ENCODE measurements at regions not wholly inside any gene's neighbourhood (a gene's known extent, or its start where the extent isn't known, plus 50 kb on each side); places are given as distances from the start of the nearest gene placed in this dataset.
"Not testable (repeated sequence)": the region's sequence is repeated elsewhere in the genome, so short reads cannot be mapped to it uniquely, and the experiment has no call there.

DNA sequence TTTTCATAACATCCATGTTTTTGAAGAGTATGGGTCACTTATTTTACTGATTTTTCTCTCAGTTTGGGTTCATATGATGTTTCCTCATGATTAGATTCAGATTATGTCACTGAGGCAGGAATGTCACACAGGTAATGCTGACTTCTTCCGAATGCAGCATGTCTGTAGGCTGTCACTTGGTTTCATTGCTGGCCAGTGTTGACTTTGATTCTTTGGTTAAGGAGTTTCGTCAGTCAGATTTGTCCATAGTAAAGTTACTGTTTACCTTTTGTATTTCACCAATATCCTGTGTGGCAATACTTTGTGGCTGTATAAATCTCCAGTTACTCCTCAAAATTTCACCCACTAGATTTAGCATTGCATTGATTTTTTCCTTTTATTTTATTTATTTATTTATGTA, 105.6 kb downstream of the MRPL57 start:
- no peak for DNase-seq
- H3K27ac ChIP-seq = no peak overlapping the region
- TF ChIP-seq, protein P1, sequence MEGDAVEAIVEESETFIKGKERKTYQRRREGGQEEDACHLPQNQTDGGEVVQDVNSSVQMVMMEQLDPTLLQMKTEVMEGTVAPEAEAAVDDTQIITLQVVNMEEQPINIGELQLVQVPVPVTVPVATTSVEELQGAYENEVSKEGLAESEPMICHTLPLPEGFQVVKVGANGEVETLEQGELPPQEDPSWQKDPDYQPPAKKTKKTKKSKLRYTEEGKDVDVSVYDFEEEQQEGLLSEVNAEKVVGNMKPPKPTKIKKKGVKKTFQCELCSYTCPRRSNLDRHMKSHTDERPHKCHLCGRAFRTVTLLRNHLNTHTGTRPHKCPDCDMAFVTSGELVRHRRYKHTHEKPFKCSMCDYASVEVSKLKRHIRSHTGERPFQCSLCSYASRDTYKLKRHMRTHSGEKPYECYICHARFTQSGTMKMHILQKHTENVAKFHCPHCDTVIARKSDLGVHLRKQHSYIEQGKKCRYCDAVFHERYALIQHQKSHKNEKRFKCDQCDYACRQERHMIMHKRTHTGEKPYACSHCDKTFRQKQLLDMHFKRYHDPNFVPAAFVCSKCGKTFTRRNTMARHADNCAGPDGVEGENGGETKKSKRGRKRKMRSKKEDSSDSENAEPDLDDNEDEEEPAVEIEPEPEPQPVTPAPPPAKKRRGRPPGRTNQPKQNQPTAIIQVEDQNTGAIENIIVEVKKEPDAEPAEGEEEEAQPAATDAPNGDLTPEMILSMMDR (IDR thresholded peaks at IDR 0.05; ENCODE audit: low read depth, low read length) = no peak
- no peaks in the 10 kb centered on the region for H3K9me3 ChIP-seq (ENCODE audit: severe bottlenecking)
- H3K4me3 ChIP-seq (ENCODE audit: low read depth, low read length) = no peak overlapping the region
- no peaks in the 10 kb centered on the region for H3K36me3 ChIP-seq
- H3K27me3 ChIP-seq (ENCODE audit: insufficient read depth, low read depth, severe bottlenecking) = no peaks in the 10 kb centered on the region

DNA sequence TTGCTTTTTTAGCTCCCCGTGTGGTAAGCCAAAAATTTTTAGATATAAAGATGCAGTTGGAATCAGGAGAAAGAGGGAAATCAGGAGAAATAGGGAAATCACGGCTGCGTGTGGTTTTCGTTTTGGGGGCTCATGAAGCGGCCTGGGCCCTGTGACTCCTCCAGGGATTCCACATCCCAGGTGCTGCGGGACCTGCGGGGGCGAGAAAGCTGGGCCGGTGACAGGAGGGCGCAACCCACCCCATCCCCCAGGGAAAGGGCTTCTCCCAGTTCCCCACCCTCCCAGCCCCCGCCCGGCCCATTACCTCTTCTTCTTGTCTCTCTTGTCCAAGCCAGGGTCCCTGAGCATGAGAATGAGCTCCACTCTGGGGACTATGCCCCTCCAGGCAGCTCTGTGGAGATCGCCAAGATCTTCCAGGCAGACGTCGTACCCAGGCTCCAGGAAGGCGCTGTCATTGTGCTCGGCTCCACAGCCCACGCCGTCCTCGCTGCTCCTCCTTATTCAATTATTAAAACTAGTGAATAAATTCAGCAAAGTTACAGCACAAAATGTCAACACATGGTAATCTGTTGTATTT, 111.0 kb downstream of the MRPL57 start:
- Histone ChIP-seq H3K27me3 (ENCODE audit: insufficient read depth, low read depth, severe bottlenecking) (peaks cover 2% of the 10 kb centered on the region), H3K36me3 (no peaks in the 10 kb centered on the region), H3K27ac (no peak overlapping the region), H3K4me3 (ENCODE audit: low read depth, low read length) (no peak overlapping the region), H3K9me3 (ENCODE audit: severe bottlenecking) (no peaks in the 10 kb centered on the region)
- no peak for DNase-seq
- TF ChIP-seq, protein P1 (IDR thresholded peaks at IDR 0.05; ENCODE audit: low read depth, low read length) = no peak

DNA sequence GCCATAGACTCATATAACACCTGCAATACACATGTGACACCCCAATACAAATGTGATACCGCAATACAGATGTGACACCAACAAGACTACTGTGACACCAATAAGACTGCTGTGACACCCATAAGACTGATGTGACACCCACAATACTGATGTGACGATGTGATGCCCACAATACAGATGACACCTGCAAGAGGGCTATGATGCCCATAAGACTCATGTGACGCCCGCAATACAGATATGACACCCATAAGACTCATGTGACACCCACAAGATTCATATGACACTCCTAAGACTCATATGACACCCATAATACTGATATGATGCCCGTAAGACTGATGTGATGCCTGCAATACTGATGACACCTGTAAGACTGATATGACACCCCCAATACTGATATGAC, 113.0 kb downstream of the MRPL57 start:
- Histone ChIP-seq H3K9me3 (ENCODE audit: severe bottlenecking) (no peaks in the 10 kb centered on the region), H3K27ac (no peak overlapping the region), H3K27me3 (ENCODE audit: insufficient read depth, low read depth, severe bottlenecking) (peaks cover 2% of the 10 kb centered on the region), H3K4me3 (ENCODE audit: low read depth, low read length) (no peak overlapping the region), H3K36me3 (no peaks in the 10 kb centered on the region)
- TF ChIP-seq, protein P1 (IDR thresholded peaks at IDR 0.05; ENCODE audit: low read depth, low read length) = no peak
- no peak for DNase-seq

DNA sequence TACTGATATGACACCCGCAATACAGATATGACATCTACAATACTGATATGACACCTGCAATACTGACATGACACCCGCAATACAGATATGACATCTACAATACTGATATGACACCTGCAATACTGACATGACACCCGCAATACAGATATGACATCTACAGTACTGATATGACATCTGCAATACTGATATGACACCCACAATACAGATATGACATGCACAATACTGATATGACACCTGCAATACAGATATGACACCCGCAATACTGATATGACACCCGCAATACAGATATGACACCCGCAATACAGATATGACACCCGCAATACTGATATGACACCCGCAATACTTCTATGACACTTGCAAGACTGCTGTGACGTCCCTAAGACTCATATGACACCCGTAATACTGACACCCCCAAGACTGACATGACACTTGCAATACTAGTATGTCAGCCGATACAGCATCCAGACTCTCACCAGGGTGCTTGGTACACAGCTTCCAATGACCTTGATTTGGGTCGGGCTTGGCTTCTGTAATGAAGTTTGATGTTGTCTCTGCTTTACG, 114.1 kb downstream of the MRPL57 start:
- DNase-seq; H3K27ac ChIP-seq; H3K9me3 ChIP-seq (ENCODE audit: severe bottlenecking): not testable (repeated sequence)

DNA sequence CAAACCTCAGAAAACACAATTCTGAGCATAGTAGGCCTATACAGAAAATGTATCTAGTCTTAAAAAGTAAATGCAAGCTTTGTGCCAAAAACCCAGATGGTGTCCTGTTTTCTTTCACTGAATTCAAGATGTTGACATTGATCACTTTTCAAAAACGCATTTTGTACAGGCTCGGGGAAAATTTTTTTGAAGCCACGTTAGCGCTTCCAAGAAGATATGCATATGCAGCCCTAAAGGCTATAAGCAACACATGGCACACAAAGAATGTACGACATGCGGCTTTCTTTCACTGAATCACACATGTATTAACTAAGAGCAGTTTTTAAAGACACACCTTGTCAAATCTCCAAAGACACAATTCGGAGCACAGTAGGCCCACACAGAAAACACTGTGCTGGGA, 115.4 kb downstream of the MRPL57 start:
- Histone ChIP-seq H3K4me3 (ENCODE audit: low read depth, low read length) (no peak overlapping the region), H3K27ac (no peak overlapping the region), H3K9me3 (ENCODE audit: severe bottlenecking) (no peaks in the 10 kb centered on the region), H3K27me3 (ENCODE audit: insufficient read depth, low read depth, severe bottlenecking) (peaks cover 2% of the 10 kb centered on the region), H3K36me3 (no peaks in the 10 kb centered on the region)
- TF ChIP-seq, protein P1 (IDR thresholded peaks at IDR 0.05; ENCODE audit: low read depth, low read length) = no peak
- DNase-seq = no peak

More for the DNA sequence above, 114.1 kb downstream of the MRPL57 start:
- not testable (repeated sequence) for H3K27me3 ChIP-seq (ENCODE audit: insufficient read depth, low read depth, severe bottlenecking); H3K36me3 ChIP-seq; H3K4me3 ChIP-seq (ENCODE audit: low read depth, low read length)

DNA sequence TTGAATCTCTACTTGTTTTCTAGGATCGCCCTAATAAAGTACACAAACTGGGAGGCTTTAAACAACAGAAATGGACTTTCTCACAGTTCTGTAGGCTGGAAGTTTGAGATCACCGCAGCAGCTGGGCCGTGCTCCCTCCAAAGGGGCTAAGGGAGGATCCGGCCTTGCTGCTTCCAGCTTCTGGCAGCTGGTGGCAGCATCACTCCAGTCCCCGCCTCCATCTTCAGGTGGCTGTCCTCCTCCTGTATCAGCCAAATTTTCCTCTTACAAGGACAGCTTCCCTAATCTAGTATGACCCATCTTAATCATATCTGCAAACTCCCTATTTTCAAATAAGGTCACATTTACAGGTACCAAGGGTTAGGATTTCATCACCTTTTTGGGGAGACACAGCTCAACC, 120.5 kb downstream of the MRPL57 start:
- H3K27ac ChIP-seq; H3K27me3 ChIP-seq (ENCODE audit: insufficient read depth, low read depth, severe bottlenecking); H3K9me3 ChIP-seq (ENCODE audit: severe bottlenecking); H3K36me3 ChIP-seq: not testable (repeated sequence)
- peak overlapping the region; percentile 84; the same call in 1 of the 2 replicates for H3K4me3 ChIP-seq (ENCODE audit: low read depth, low read length)
- TF ChIP-seq, protein P1 (IDR thresholded peaks at IDR 0.05; ENCODE audit: low read depth, low read length) = peak; percentile 72
- DNase-seq = peak; percentile 77

Measured in WERI-Rb-1 (cell line).